ENCODE measurements at regions not wholly inside any gene's neighbourhood (a gene's known extent, or its start where the extent isn't known, plus 50 kb on each side); places are given as distances from the start of the nearest gene placed in this dataset.

DNA sequence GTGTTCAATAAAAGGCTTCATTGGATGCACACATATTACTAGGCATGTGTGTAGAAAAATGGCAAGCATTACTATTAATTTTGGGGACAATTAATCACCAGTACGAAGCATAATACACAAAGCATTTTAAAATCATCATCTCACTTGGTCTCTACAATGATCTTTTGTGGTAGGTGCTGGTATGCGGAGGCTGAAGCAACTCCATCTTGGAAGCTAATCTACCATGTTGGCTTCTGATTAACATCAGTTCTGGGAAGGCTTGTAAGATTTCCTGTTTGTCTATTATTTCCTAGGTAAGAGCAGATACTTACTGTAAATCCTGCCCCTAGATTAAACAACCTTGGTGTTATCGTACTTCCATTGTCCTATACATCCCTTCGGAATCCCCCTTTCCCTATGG, 121.7 kb upstream of the RUNX1 start:
- no CpG with 5 or more reads among the region's 4 CpGs for whole genome bisulfite sequencing (ENCODE audit: extremely low coverage, insufficient read length, low lambda C conversion rate)
- no peaks in the 10 kb centered on the region for H4K20me1 ChIP-seq (ENCODE audit: control insufficient read depth, insufficient read depth, insufficient read length)

More for the DNA sequence above, 121.7 kb upstream of the RUNX1 start:
- Histone ChIP-seq H2BK20ac (ENCODE audit: low read depth, low read length, poor library complexity, severe bottlenecking) (no peak overlapping the region), H4K91ac (ENCODE audit: insufficient read length, low read depth, low read length) (no peak overlapping the region), H4K5ac (ENCODE audit: insufficient read length, low read depth, low read length) (no peak overlapping the region), H2BK5ac (ENCODE audit: insufficient read length, low read length) (no peak overlapping the region), H3K4me1 (ENCODE audit: insufficient read depth, low read length) (no peaks in the 10 kb centered on the region), H2AK5ac (ENCODE audit: insufficient read length, low read length) (no peak overlapping the region), H3K79me2 (ENCODE audit: insufficient read depth, low read length) (no peaks in the 10 kb centered on the region), H3T11ph (ENCODE audit: low read length) (no peak overlapping the region), H3K23me2 (ENCODE audit: insufficient read length, low read depth, low read length, poor library complexity, severe bottlenecking) (no peaks in the 10 kb centered on the region), H3K23ac (ENCODE audit: insufficient read length, low read depth, low read length) (no peak overlapping the region), H3K4ac (ENCODE audit: low read depth, low read length) (no peak overlapping the region), H3K18ac (ENCODE audit: insufficient read length, low read depth, low read length) (no peak overlapping the region), H3K14ac (ENCODE audit: insufficient read depth, low read length) (no peak overlapping the region), H2BK15ac (ENCODE audit: low read depth, low read length) (no peak overlapping the region), H3K27me3 (ENCODE audit: insufficient read depth, low read length) (no peaks in the 10 kb centered on the region), H3K4me2 (ENCODE audit: insufficient read depth, insufficient read length, low read length) (no peak overlapping the region), H3K9me3 (ENCODE audit: control insufficient read depth, low read depth, low read length) (no peaks in the 10 kb centered on the region), H2AFZ (ENCODE audit: low read length) (no peak overlapping the region), H3K27ac (ENCODE audit: insufficient read length, low read depth, low read length) (no peak overlapping the region), H2BK12ac (ENCODE audit: insufficient read length, low read depth, low read length) (no peak overlapping the region), H3K9ac (ENCODE audit: extremely low read depth, insufficient read length, low read length) (no peak overlapping the region), H3K56ac (ENCODE audit: insufficient read length, low read depth, low read length) (no peak overlapping the region), H3K79me1 (ENCODE audit: insufficient read depth, low read depth, low read length, poor library complexity, severe bottlenecking) (no peaks in the 10 kb centered on the region), H4K8ac (replicated peaks; ENCODE audit: insufficient read length, low read depth, low read length) (no peak overlapping the region), H2BK120ac (ENCODE audit: low read depth, low read length, poor library complexity, severe bottlenecking) (no peak overlapping the region)
- Mint-ChIP-seq H3K9me3 (no peaks in the 10 kb centered on the region; a peak in 1 of 5 replicates), H3K27me3 (ENCODE audit: low read depth) (no peaks in the 10 kb centered on the region), H3K4me1 (peaks cover 13 to 14% of the 10 kb centered on the region in 2 experiments), H3K4me3 (no peak overlapping the region), H3K27ac (no peak overlapping the region), H3K36me3 (ENCODE audit: insufficient read depth in 1 of 3, low read depth in 3 of 3) (0 out of 7 replicates have a peak, but pooled peaks cover 0 to 4% (median 0%) of the 10 kb centered on the region in 3 experiments)
- DNase-seq: no peak
- TF ChIP-seq, protein P1, sequence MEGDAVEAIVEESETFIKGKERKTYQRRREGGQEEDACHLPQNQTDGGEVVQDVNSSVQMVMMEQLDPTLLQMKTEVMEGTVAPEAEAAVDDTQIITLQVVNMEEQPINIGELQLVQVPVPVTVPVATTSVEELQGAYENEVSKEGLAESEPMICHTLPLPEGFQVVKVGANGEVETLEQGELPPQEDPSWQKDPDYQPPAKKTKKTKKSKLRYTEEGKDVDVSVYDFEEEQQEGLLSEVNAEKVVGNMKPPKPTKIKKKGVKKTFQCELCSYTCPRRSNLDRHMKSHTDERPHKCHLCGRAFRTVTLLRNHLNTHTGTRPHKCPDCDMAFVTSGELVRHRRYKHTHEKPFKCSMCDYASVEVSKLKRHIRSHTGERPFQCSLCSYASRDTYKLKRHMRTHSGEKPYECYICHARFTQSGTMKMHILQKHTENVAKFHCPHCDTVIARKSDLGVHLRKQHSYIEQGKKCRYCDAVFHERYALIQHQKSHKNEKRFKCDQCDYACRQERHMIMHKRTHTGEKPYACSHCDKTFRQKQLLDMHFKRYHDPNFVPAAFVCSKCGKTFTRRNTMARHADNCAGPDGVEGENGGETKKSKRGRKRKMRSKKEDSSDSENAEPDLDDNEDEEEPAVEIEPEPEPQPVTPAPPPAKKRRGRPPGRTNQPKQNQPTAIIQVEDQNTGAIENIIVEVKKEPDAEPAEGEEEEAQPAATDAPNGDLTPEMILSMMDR (conservative IDR thresholded peaks at IDR 0.05): no peak

All from H9 (cell line).